ENCODE measurements at regions not wholly inside any gene's neighbourhood (a gene's known extent, or its start where the extent isn't known, plus 50 kb on each side); places are given as distances from the start of the nearest gene placed in this dataset.

- Mint-ChIP-seq H3K4me3 (no peak overlapping the region), H3K27ac (no peak overlapping the region), H3K36me3 (ENCODE audit: insufficient read depth in 1 of 3, low read depth in 3 of 3) (no peaks in the 10 kb centered on the region), H3K9me3 (no peaks in the 10 kb centered on the region), H3K27me3 (ENCODE audit: low read depth) (no peaks in the 10 kb centered on the region), H3K4me1 (no peaks in the 10 kb centered on the region)
- Histone ChIP-seq H2BK15ac (ENCODE audit: low read depth, low read length) (no peak overlapping the region), H4K8ac (replicated peaks; ENCODE audit: insufficient read length, low read depth, low read length) (no peak overlapping the region), H3T11ph (ENCODE audit: low read length) (no peak overlapping the region), H2BK20ac (ENCODE audit: low read depth, low read length, poor library complexity, severe bottlenecking) (no peak overlapping the region), H3K18ac (ENCODE audit: insufficient read length, low read depth, low read length) (no peak overlapping the region), H3K79me1 (ENCODE audit: insufficient read depth, low read depth, low read length, poor library complexity, severe bottlenecking) (no peaks in the 10 kb centered on the region), H2BK5ac (ENCODE audit: insufficient read length, low read length) (no peak overlapping the region), H3K27me3 (ENCODE audit: insufficient read depth, low read length) (no peaks in the 10 kb centered on the region), H3K4me2 (ENCODE audit: insufficient read depth, insufficient read length, low read length) (no peak overlapping the region), H2AFZ (ENCODE audit: low read length) (no peak overlapping the region), H3K23me2 (ENCODE audit: insufficient read length, low read depth, low read length, poor library complexity, severe bottlenecking) (no peaks in the 10 kb centered on the region), H2BK120ac (ENCODE audit: low read depth, low read length, poor library complexity, severe bottlenecking) (no peak overlapping the region), H3K9me3 (ENCODE audit: control insufficient read depth, low read depth, low read length) (no peaks in the 10 kb centered on the region), H2AK5ac (ENCODE audit: insufficient read length, low read length) (no peak overlapping the region), H3K14ac (ENCODE audit: insufficient read depth, low read length) (no peak overlapping the region), H3K4ac (ENCODE audit: low read depth, low read length) (no peak overlapping the region), H4K91ac (ENCODE audit: insufficient read length, low read depth, low read length) (no peak overlapping the region), H4K5ac (ENCODE audit: insufficient read length, low read depth, low read length) (no peak overlapping the region), H2BK12ac (ENCODE audit: insufficient read length, low read depth, low read length) (no peak overlapping the region), H3K23ac (ENCODE audit: insufficient read length, low read depth, low read length) (no peak overlapping the region), H3K27ac (ENCODE audit: insufficient read length, low read depth, low read length) (no peak overlapping the region), H4K20me1 (ENCODE audit: control insufficient read depth, insufficient read depth, insufficient read length) (no peaks in the 10 kb centered on the region), H3K9ac (ENCODE audit: extremely low read depth, insufficient read length, low read length) (no peak overlapping the region), H3K79me2 (ENCODE audit: insufficient read depth, low read length) (no peaks in the 10 kb centered on the region), H3K4me1 (ENCODE audit: insufficient read depth, low read length) (no peaks in the 10 kb centered on the region), H3K56ac (ENCODE audit: insufficient read length, low read depth, low read length) (no peak overlapping the region)
- DNase-seq: no peak
- TF ChIP-seq CTCF (conservative IDR thresholded peaks at IDR 0.05): no peak
- WGBS (ENCODE audit: extremely low coverage, insufficient read length, low lambda C conversion rate): no CpG with 5 or more reads among the region's 6 CpGs
Observed at GRCh38 chr13:33450956-33451709, 165.6 kb upstream of the STARD13 start.
